Fibroblast of mammary gland (primary cell): ENCODE measurements at regions not wholly inside any gene's neighbourhood (a gene's known extent, or its start where the extent isn't known, plus 50 kb on each side); places are given as distances from the start of the nearest gene placed in this dataset.

Source experiments
- DNase-seq: peaks from one replicate; pipeline ENCODE4 v3.0.0-alpha.2; 2010; ENCODE audit warnings: low read depth
- H3K4me3 ChIP-seq: 2 replicates; pipeline ENCODE4 v1.5.1; 2011; ENCODE audit warnings: low read depth, mild to moderate bottlenecking, low read length, moderate library complexity; ENCODE audit not compliant: control insufficient read depth
- CTCF ChIP-seq: conservative IDR thresholded peaks from 2 replicates; pipeline ENCODE4 v1.5.1; 2011; ENCODE audit warnings: low read depth, low read length, inconsistent platforms; ENCODE audit not compliant: control insufficient read depth, insufficient read depth

DNA sequence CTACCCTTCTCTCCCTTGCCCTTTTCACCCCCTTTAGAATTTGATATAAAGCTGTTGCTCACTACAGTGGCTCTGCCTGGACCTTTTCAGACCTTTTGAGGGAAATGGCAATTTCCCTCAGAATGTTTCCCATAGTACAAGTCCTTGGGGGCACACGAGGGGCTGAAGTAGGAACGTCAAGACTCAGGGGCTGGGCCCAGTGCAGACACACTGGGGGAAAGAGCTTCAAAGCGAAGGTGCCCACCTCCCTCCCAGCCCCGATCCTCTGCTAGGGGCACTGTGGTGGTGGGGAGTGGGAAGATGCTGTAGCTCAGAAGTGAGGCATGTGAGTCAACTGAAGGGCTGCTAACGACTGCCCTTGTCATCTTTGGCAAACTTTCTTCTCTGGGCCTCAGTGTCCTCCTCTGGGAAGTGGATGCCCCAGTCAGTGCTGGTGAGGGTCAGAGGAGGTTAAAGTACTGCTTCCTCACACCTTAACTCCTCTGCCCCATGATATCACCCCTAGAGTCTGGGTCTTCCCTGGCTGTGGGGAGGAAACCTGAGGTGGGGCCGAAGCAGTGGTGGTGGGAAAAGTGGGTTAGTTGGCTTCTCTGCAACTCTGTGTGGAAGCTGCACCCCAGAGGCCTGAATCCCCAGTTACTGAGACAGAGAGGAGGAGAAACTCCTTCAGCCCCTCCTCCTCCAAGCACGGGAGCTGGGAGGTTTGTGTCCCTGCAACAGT lies 425.3 kb upstream of the B3GAT1 start:
- no peak overlapping the region for H3K4me3 ChIP-seq
- TF ChIP-seq CTCF, result no peak
- no peak for DNase-seq

DNA sequence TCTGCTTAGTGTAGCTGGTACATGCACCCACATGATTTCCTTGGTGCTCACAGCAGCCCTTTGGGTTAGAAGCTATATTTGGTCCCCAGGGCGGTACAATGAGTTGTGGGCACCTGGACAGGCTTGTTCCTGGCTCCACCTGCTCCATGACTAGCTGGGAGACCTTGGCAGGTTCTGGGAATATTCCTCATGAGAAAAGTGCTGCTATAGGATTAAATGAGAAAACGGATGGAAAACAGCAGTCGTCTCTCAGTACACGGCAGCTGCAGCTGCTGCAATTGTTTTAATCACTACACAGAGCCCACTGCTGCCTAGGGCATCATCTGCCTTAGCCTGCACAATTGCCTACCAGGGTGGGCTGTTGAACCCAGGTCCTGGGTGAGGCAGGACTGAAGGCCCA lies 424.5 kb upstream of the B3GAT1 start:
- no peak for DNase-seq
- no peak overlapping the region for H3K4me3 ChIP-seq
- TF ChIP-seq CTCF, result no peak

DNA sequence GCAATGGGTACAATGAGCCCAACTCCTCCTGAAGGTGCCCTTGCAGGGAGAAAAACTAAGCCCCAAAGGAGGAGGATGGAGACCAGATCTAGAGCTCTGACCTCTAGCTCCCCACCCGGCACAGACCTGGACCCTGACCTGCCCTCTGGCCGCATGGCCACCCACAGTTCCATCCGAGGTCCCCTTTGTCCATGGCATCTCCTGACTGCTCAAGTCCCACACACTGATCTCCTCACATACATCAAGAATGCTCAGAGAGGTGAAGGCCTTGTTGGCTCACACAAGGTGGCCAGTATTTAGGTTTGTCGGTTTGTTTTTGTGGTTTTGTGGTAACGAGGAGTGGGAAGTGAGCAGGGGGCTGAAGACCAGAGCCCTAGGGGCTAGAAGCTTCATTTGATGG lies 423.5 kb upstream of the B3GAT1 start:
- no peak for TF ChIP-seq CTCF

DNA sequence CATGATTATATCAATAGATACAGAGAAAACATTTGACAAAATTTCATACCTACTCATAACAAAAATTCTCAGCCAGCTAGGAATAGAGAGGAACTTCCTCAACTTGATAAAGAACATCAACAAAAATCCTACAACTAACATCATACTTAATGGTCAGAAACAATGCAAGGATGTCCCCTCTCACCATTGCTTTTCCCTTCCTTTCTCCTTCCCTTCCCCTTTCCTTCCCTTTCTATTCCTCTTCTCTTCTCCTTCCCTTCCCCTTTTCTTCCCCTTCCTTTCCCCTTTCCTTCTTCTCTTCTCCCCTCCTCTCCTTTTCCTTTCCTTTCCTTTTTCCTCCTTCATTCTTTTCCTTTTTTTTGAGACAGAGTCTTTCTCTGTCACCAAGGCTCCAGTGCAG lies 418.3 kb upstream of the B3GAT1 start:
- H3K4me3 ChIP-seq, result no peak overlapping the region
- DNase-seq, result no peak
- no peak for TF ChIP-seq CTCF

More for the DNA sequence above, 423.5 kb upstream of the B3GAT1 start:
- H3K4me3 ChIP-seq, result no peak overlapping the region
- no peak for DNase-seq

DNA sequence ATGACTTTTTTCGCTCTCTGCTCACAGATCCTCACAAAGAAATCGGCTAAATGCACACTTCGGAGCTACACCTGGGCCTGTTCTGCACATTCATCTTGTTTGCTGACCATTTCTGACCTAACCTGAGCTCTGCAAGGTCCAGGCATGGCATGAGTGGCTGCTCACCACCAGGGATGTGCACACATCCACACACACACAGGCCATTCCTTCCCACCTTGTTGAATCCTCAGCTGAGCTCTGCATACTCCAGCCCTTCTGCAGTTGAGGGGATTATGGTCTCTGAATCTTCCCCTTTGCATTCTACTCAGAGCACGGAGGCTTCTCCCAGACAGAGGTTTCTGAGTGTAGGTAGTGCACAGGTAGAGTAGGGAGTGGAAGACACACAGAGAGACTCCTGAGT lies 411.9 kb upstream of the B3GAT1 start:
- no peak for DNase-seq
- TF ChIP-seq CTCF, result no peak
- H3K4me3 ChIP-seq, result no peak overlapping the region

DNA sequence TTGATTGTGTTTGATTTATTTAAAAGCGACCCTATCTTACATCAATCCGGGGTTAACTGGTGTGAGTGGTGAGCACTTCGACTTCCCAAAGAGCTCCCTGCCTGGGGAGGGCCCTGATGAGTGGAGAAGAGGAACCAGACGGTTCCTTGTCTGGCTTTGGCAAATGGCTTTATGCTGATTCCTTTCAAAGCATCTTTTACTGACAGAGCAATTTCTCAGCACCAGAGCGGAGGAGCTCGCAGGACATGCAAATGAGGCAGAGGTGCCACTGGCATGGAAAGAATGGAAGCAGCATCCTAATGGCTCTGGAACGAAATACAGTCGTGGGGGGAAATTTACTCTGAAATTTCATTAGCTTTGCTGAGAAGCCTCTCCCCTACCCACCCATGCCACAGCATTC lies 410.9 kb upstream of the B3GAT1 start:
- DNase-seq, result no peak
- no peak overlapping the region for H3K4me3 ChIP-seq
- no peak for TF ChIP-seq CTCF

DNA sequence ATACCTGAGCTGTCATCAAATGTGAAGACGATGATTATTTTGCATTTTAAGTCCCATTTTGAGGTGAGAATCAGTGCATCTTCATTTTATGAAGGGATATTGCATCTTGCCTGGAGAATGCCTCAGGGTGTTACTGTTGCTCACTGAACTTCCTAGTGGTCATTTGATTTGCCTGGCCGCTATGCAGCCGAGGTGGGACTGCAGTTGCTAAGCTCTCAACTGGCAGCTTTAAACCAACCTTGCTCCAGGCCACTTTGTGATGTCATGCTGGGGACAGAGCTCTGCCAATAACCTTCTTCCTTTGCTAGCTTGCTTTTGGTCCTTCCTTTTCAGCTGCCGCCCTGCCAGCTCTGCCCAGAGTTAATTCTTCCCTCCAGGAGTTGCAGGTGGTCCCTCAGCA lies 409.4 kb upstream of the B3GAT1 start:
- no peak overlapping the region for H3K4me3 ChIP-seq
- TF ChIP-seq CTCF, result no peak
- no peak for DNase-seq
